ENCODE measurements at regions not wholly inside any gene's neighbourhood (a gene's known extent, or its start where the extent isn't known, plus 50 kb on each side); places are given as distances from the start of the nearest gene placed in this dataset.

- Histone ChIP-seq H3K27ac (ENCODE audit: control insufficient read depth, insufficient read depth) (no peak overlapping the region), H3K27me3 (replicated peaks in 1 of 2; ENCODE audit: control insufficient read depth in 2 of 2, insufficient read depth in 2 of 2, low read length in 1 of 2) (no peaks in the 10 kb centered on the region), H3K79me2 (ENCODE audit: control insufficient read depth, insufficient read depth, low read length) (no peaks in the 10 kb centered on the region), H4K20me1 (ENCODE audit: control insufficient read depth, insufficient read depth) (no peaks in the 10 kb centered on the region), H2AFZ (ENCODE audit: control insufficient read depth, low read depth, low read length) (no peak overlapping the region), H3K9ac (ENCODE audit: control insufficient read depth, insufficient read depth, low read length) (no peak overlapping the region), H3K4me1 (ENCODE audit: control insufficient read depth, insufficient read depth, low read length) (no peaks in the 10 kb centered on the region), H3K4me2 (ENCODE audit: control insufficient read depth, insufficient read depth) (no peak overlapping the region), H3K36me3 (ENCODE audit: control insufficient read depth in 2 of 2, insufficient read depth in 2 of 2, low read length in 1 of 2) (no peaks in the 10 kb centered on the region), H3K4me3 (no peak overlapping the region), H3K9me3 (replicated peaks; ENCODE audit: control insufficient read depth, insufficient read depth, low read length) (no peaks in the 10 kb centered on the region)
- ChIA-PET SMC1A (ENCODE audit: uncharacterized antibody, unreplicated experiment) (no interaction called here), POLR2A (no interaction called here), RAD21 (ENCODE audit: unreplicated experiment) (no interaction called here), CTCF (no interaction called here)
- ATAC-seq (no peak), FAIRE-seq (no peak), DNase-seq (ENCODE audit: low read depth, low spot score) (no peak)
- BruUV-seq (replicated peaks) = no TSS peak
- 91% methylated on average over 1 of the region's 1 CpG for WGBS (ENCODE audit: insufficient coverage, insufficient replicate concordance, low lambda C conversion rate, missing lambda C conversion rate)
- intact Hi-C loops (cut with micrococcal nuclease; ENCODE audit: unreplicated experiment) (no loop called here), in situ Hi-C loops (cut with MboI) (no loop called here)
- no peak for TF ChIP-seq MEF2A (IDR thresholded peaks at IDR 0.05; ENCODE audit: insufficient read depth, low read depth, low read length)
- TF ChIP-seq EZH2 (IDR thresholded peaks at IDR 0.05; ENCODE audit: borderline replicate concordance, control insufficient read depth, low read depth, low read length) = no peak
- TF ChIP-seq CUX1 (IDR thresholded peaks at IDR 0.05; ENCODE audit: insufficient replicate concordance, low read depth, low read length) = no peak
- no peak for TF ChIP-seq E4F1 (IDR thresholded peaks at IDR 0.05; ENCODE audit: borderline replicate concordance, partially characterized antibody)
- no peak for TF ChIP-seq NR2C2 (IDR thresholded peaks at IDR 0.05; ENCODE audit: borderline replicate concordance, control insufficient read depth, insufficient read length, low read depth)
These were observed 1543.9 kb downstream of the KCNT2 start for GRCh38 chr1:195064358-195064757.
